HG03354 (cell line): ENCODE measurements at regions not wholly inside any gene's neighbourhood (a gene's known extent, or its start where the extent isn't known, plus 50 kb on each side); places are given as distances from the start of the nearest gene placed in this dataset.
"Not testable (repeated sequence)": the region's sequence is repeated elsewhere in the genome, so short reads cannot be mapped to it uniquely, and the experiment has no call there.

Source experiments
- ATAC-seq: cut with Tn5 transposase; IDR thresholded peaks from one replicate; pipeline ENCODE4 v1.9.1; 2021; ENCODE audit warnings: mild to moderate bottlenecking; ENCODE audit not compliant: unreplicated experiment, poor library complexity, severe bottlenecking

DNA sequence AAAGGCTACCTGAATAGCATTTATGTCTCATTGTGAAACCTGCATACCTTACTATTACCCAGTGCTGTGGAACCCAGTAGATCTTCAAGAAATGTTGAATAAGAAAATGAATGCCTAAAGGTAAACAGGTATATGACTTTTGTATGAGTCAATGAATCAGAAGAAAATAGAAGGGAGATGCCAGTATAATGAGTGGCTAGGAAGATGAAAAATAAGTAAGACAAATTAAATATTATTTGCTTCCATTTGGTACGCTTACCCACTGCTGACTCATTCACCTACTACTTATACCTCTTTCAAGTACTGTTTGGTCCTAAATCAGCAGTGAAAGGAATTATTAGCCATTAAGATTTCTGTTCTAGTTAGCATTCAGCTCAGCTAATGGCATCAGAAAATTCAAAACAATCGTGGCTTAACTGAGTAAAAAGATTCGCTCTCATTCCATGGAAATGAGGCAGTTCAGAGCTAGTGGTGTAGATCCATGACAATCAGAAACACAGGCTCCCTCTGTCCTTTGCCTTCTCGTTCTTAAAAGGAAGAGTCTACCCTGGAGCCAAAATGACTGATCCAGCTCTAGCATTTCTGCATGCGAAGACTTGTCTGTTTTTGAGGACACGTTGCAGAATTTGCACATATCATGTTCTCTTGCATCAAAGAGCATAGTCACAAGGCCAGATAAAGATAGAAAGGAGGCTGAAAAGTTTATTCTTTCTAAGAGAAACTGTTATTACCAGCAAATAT is 705.8 kb upstream of the USP15 start:
- no peak for ATAC-seq

DNA sequence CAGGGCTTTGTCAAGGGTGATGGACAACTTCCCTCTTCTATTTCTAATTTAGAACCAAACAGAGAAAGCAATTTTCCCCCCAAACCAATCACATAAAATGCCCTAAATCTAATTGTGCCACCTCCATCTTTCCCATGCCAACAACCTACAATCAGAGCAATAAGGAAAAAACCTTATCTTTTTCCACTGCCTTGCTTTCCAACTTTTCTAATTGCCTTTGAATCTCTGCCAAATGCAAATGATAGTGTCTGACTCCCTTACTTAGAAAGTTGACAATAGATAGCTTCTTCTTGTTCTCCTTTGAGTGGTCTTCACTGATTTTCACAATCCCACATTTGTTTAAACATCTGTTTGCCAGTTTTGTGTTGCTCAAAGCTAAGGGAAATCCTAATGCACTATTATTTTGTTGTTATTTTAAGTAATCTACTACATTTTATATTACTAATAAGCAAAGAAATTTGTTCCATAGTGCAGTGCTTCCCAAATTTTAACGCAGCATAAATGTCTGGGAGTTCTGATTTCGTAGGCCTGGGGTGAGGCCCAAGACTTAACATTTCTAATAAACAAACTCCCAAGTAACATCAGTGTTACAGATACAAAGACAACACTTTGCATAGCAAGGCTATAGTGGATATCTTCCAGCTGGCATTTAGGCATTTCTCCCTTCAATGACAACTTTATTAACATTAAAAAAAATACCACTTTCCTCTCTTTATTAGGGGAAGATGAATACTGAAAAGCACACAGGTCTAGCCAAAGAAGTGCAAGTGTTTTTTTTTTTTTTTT is 696.3 kb upstream of the USP15 start:
- no peak for ATAC-seq

DNA sequence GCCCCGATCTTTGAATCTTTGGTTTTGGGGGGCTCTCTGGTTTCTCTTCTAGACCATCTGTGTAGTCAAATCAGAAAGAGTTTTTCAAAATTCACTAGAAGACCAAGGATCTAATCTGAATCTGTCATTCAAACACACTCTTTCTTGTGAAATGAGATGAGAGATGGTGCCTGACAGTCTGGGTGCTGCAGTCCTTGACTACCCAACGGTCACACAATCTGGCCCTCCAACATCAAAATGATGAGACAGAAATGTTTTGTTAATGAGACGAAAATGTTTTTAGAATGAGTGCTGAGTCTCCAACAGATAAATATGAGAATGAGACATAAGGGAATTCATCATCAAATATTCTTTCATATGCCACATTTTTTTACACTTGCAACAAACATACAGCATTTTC is 695.7 kb upstream of the USP15 start:
- no peak for ATAC-seq

DNA sequence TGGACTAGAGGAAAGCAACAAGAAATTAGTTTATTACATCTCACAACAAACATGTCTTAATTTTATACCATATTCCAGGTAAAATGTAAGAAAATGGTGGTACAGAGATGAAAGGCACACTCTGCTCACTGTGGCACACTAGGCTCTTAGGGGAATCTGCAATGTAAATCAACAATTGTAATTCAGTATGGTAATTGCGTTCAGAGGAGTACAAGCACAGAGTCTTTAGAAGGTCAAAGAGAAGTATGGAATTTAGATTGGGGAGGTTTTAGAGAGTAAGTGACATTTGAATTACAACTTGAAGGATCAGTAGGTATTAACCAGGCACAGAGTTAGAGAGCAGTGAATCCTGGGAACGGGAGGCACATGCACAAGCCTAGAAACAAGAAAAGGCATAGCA is 694.0 kb upstream of the USP15 start:
- ATAC-seq = no peak

DNA sequence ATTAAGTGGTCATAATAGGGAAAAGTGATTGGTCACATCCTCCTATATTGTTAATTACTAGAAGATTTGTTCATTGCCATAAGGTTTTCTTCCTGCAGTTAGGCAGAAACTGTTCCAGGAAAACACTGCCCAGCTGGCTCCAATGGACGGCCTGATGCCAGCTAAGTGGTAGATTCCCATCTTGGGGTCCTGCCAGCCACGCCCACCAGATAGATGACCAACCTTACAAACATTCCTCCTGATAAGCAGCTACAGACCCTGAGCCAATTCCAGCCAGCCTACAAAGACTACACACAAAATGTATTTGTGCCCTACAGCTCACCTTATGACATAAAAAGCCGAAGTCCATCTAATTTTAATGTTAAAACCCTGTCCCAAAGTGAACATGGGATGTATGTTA is 685.9 kb upstream of the USP15 start:
- ATAC-seq = no peak

DNA sequence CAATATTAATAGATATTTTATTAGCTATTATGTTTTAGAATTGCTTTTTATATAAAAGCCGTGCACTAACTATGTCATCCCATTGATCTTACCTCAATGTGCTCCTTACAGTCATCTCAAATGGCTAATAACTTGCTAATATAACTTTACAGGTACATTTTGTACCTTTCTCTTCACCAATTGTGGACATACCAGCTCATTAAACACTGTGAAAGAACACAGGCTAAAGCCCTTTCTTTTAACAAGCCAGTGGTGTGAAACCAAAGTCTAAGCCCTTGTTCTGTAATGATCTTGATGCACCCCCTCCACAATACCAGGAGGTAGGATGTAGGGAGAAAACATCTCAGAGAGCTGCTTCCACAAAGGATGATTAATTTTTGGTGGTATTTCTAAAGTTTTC is 675.3 kb upstream of the USP15 start:
- ATAC-seq = no peak

DNA sequence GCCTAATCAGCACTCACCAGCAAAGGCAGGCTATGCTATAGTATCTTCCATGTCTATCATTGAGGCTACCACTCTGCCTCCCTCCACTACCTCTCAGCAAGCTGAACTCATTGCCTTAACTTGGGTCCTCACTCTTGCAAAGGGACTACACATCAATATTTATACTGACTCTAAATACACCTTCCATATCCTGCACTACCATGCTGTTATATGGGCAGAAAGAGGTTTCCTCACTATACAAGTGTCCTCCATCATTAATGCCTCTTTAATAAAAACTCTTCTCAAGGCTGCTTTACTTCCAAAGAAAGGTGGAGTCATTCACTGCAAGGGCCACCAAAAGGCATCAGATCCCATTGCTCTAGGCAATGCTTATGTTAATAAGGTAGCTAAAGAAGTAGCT is 669.3 kb upstream of the USP15 start:
- not testable (repeated sequence) for ATAC-seq

DNA sequence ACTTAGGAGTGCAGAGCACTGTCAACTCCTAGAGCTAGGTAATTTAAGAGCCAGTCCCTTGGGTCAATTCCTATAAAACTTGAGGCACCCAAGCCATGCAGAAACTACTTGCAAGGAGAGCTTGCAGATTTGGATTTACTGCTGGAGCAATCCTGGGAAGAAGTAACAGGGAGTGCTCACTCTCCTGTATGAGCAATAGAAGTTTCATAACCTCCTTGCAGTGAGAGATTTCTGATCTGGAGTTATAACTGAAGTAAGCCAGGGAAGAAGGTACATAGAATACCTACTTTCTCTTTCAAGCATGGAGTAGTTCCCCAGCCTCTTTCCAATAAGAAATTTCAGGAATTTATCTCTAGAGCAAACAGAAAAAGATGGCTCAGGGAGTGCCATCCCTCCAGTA is 650.1 kb upstream of the USP15 start:
- no peak for ATAC-seq

DNA sequence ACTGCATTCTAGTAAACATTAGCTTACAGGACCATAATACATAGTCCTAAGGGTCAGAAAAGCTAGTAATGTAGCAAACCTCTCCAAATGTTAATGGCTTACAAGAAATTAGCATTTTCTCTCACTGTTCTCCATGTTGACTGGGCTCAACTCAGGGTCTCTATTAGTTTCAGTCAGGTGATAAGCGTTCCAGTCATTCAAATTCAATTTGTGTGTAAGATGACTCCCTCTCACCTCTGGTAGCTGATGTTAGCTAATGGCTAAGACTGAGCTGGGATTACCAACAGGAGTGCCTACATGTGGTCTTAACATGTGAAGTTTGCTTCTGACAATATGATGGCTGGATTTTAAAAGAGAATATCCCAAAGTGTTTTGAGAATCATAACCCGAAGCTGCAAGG is 630.5 kb upstream of the USP15 start:
- no peak for ATAC-seq

DNA sequence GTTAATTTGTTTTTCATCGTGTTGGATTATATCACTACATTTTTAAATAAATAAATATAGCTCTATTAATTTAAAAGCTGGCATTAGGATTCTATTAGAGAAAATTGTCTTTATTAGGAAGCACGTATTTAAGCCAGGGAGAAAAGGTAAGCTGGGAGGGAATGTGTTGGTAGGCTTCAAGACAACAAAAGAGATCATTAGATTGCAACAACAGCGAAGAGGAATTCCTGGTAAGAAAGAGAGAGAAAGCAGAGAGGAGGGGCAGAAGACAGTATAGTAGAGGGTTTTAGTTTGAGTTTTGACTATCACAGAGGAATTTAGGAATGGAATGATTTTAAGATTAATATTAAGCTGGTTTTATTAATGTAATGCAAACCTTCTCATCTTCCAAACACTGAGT is 613.6 kb upstream of the USP15 start:
- no peak for ATAC-seq

DNA sequence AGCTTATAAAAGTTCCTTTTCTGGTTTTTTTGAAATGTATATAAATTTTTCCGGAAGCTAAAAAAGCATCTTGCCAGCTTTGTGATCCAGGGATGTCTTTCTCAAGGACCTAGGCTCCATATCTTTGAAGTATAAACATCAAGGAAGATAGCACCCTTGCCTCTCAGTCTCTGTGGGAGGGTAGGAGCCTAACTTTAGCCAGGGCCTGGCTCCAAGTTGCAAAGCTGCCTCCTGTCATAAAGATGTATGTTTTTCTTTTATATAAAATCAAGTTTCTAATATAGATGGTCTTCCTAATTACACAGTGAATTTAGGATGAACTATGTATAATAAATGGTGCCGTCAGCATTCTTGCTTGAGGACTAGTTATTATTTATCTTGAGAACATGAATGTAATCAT is 612.6 kb upstream of the USP15 start:
- ATAC-seq = no peak

DNA sequence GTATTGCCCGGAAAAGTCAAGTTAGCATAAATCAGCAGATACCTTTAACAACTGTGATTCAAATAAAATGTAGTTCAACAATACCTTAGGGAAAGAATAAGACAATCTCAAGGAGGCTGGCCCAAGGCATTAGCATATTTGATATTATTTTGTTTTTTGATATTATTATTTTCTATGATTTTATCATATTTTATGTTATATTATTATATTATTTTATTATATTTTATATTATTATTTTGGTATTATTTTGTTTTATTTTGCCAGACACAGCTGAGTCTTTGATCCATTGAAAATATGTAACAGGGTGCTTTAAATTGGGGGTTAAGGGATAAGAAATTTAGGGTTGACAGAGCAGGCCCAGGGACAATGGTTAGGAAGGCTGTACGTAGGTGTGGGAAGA is 607.9 kb upstream of the USP15 start:
- ATAC-seq = no peak

DNA sequence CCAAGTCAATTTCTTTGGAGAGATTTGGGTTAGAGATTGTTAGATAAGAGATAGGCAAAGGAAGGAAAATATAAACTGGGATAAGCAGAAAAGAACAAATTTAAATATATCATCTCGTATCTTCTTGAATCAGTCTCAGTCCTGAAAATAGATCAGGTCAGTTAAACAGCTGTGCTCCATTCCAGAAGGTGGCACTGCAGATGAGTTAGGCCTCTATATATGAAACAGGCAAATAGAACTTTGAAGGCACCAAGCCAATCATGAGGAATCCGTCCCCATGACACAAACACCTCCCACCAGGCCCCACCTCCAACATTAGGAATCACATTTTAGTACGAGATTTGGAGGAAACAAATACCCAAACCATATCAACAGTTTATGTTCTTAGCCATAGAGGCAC is 605.5 kb upstream of the USP15 start:
- ATAC-seq = no peak

DNA sequence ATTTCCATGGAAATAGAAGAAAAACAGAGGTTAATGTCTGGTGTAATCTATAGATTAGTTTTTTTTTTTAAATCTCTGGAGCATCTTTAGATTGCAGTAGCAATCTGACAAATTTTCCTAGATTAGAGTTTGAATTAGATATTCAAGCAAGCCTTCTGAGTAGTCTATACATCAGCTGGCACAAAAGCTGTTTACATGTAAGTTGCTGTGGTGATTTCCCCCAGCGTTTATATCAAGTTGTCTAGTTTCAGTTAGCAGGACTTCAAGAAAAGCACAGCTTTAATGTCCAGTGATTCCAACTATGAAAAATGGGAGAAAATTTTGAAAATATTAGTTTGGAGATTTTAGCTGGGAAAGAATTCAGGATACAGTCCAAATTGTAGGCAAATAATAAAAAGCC is 605.0 kb upstream of the USP15 start:
- ATAC-seq = no peak

DNA sequence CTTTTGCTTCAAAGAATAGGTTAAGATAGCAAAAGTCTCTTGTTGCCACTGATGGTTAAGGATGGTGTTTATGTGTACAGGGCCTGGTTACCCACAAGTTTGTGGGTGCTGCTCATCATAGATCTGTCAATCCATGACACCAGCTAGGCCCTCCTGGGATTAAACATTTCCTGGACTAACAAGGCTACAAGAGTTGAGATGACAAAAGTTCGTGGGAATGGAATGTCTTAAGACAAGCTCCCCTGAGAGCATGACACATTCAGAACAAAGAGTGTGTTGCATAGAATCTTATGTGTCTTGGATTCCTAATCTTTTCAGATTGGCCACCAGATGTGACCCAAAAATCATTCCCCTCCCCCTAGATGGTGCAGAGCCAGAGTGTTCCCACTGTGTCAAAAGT is 592.5 kb upstream of the USP15 start:
- ATAC-seq = no peak

DNA sequence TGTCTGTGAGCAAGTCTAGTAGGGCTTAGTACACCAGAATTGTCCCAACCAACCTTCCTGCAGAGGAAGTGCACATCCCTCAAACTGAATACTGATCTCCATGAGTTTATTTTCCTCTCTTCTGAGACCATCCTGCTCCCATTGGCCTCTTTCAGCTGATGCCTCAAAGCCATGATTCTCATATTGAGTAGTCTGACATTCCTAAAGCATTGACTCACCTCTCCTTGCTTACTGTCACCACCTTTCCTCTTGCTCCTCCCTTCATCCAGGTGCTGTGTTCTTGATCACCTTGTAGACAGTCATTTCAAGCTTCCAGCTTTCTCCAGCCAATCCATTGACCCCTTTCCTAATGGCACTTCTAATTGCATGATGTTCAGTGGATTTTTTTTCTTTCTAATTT is 583.7 kb upstream of the USP15 start:
- ATAC-seq = no peak

DNA sequence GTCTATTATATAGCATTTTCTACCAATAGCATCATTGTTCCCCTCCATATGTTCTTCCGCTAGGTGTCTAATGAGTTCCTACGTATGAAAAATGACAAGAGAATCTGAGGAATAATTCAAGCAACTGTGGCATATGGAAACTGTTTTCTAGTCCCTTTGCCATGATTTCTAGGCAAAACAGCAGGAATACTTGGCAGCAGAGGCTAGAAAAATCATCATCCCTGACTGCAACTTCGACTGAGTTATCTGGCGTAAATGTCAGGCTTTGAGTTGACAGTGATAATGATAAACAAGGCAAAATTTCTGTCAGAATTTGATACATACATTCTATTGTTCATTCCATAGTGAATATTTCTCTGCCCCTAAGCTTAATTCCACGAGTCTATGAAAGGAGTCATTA is 572.8 kb upstream of the USP15 start:
- no peak for ATAC-seq

DNA sequence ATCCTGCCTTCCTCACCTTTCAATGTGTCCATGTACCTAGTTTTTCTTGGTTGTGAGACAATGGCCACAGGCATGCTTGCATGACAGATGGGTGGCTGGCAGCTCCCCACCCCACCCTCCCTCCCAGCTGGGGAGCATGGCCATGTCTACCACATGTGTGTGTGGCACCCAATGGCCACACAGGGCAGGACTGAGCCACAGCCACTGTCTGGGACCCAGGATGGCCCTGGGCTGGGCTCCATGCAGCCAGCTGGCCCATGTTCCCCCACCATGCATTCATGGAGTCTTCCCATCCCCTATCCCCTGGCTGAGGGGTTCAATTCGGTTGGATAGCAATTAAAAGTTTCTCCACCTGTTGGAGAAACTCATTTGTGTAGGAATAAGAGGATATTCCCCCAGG is 566.0 kb upstream of the USP15 start:
- no peak for ATAC-seq

DNA sequence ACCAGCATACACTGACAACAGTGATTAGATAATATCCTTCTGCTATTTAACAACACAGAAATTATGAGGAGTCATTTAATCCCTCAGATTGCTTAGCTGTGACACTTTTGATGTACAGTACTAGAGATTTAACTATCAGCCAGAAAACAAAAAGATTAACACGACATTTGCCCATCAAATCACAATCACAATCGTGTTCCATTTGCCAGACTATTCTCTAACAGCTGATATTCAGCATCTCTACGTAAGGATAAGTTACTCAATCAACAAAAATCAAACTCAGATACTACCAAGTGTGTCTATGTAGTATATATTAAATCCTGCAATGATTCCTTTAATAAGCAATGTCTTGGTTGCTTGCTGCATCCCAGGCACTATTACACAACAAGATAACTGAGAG is 558.7 kb upstream of the USP15 start:
- no peak for ATAC-seq

DNA sequence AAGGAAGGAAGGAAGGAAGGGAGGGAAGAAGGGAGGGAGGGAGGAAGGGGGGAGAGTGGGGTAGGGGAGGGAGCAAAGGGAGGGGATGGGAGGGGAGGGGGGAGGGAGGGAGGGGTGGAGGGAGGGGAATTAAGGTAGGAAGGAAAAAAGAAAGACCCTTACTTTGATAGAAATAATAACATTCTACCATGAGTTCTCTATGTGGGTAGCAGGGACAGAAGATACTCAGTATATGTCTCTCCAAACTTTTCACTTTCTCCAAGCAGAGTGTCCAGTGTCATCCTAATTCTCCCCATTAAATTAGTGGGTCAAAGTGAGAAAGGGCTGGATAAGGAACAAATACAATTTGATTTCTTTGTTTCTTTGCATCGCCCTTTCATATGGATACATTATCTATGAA is 553.4 kb upstream of the USP15 start:
- ATAC-seq = no peak

DNA sequence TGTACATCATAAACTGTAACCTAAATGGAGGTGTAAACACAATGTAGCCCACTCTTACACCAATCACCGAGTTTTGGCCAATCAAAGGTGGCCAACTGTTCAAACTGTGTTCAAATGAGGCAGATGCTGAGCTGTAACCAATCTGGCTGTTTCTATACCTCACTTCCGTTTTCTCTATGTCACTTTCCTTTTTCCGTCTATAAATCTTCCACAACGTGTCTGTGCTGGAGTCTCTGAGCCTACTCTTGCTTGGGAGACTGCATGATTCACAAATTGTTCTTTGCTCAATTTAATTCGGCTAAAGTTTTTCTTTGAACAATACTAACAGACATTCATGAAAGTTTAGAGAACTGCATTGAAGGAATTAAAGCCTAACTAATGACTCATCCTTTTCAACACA is 547.1 kb upstream of the USP15 start:
- no peak for ATAC-seq

DNA sequence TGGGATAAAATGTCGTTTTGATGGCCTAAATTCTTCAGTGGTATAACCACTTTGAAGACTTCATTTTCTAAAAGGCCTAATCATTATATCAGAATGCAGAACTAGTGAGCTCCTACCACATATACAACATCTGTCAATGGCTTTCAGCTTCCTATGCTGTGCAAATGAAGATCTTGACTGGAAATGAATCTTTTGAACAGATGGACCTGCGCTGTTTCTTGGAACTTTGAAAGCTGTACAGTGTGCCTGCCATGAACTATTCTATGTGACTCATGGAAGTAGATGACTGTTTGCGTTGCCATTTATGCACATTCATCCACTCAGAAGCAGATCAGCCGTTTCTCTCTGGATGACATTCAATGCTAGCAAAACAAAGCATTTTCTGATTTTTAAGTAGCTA is 542.2 kb upstream of the USP15 start:
- ATAC-seq = no peak
